GM12891 (cell line): ENCODE measurements at regions not wholly inside any gene's neighbourhood (a gene's known extent, or its start where the extent isn't known, plus 50 kb on each side); places are given as distances from the start of the nearest gene placed in this dataset.
"Not testable (repeated sequence)": the region's sequence is repeated elsewhere in the genome, so short reads cannot be mapped to it uniquely, and the experiment has no call there.

Experiments used
- DNase-seq: peaks from one replicate; pipeline ENCODE4 v3.0.0; 2011; ENCODE audit warnings: low spot score; ENCODE audit not compliant: insufficient read length
- FAIRE-seq: peaks from 2 replicates; lab custom pipeline; 2011; peaks lifted over from hg19 to GRCh38; lab: Jason Lieb, UNC
- PAX5 ChIP-seq: IDR thresholded peaks from 2 replicates; pipeline ENCODE4 v1.6.1; 2011; ENCODE audit warnings: low read length, moderate library complexity, mild to moderate bottlenecking; ENCODE audit not compliant: insufficient read depth, severe bottlenecking
- POLR2A ChIP-seq: IDR thresholded peaks from 2 replicates; pipeline ENCODE4 v1.6.1; 2011; ENCODE audit warnings: low read depth, low read length, control low read depth
- POLR2AphosphoS5 ChIP-seq: IDR thresholded peaks from 2 replicates; pipeline ENCODE4 v1.6.1; 2011; ENCODE audit warnings: low read depth, low read length, control low read depth
- POU2F2 ChIP-seq: IDR thresholded peaks from 2 replicates; pipeline ENCODE4 v1.6.1; 2011; ENCODE audit warnings: low read depth, mild to moderate bottlenecking, control low read depth, low read length, moderate library complexity
- SPI1 ChIP-seq: IDR thresholded peaks from 2 replicates; pipeline ENCODE4 v1.6.1; 2011; ENCODE audit warnings: low read depth, low read length, control low read depth
- TAF1 ChIP-seq: IDR thresholded peaks from 2 replicates; pipeline ENCODE4 v1.6.1; 2011; ENCODE audit warnings: low read depth, low read length, control low read depth

- FAIRE-seq, result no peak
- TF ChIP-seq POLR2AphosphoS5 (no peak), POLR2A (no peak), PAX5 (no peak), SPI1 (no peak), TAF1 (no peak), POU2F2 (no peak)
- DNase-seq, result no peak
Observed at GRCh38 chr6:19892260-19892659, 55.1 kb downstream of the ID4 start.

DNA sequence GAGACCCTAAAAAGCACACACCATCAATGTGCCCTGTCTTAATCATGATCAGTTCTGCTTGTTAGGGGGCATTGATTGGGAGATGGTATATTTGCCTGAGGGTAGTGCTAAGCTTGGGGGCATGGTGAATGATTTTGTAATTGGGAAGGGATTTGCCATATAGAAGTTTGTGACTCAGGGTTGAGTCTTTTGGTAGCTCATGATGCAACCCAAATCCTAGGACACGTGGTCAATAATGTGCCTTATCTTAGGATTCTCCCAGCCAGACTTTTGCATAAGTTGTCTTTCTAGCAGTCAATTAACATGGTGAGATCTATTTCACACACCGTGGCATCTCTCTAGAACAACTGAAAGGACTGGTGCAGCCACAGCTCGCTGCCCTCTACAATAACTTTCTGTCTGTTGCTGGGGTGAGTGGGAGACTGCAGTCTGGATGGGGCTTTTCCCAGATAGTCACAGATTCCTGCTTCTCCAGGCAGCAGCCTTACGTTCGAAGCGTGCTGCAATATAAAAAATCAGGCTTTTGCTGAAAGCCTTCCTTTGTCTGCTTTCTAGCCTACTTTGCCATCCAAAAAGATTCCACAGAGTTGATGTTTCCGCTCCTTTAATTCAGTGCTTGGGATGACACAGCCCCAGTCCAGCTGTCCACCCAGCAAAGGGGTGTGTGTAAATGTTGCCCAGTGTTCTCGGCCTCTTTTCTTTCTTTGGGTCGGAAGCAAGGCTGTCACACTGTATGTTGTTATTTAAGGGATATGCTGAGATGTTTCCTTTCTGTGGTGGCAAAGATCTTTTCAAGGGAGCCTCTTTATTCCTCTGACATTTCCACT, 58.9 kb downstream of the ID4 start:
- TF ChIP-seq PAX5 (no peak), POU2F2 (no peak), SPI1 (no peak), POLR2AphosphoS5 (no peak), TAF1 (no peak), POLR2A (no peak)
- no peak for DNase-seq
- FAIRE-seq, result no peak

DNA sequence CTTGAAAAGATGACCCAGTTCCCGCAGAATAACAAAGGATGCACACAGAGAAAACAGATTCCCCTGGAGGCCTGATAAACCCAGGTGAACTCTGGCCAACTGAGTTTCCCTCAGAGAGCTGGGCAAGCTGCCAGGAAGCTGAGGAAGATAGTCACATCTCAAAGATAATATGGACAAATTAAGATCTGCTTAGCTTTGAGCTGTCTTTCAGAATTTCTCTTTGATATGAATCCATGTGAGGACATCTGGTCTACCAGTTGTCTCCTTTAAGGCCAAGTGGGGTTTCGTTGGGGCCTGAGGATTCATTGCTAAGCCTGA, 59.5 kb downstream of the ID4 start:
- DNase-seq (no peak), FAIRE-seq (no peak)
- TF ChIP-seq SPI1, result no peak
- TF ChIP-seq TAF1, result no peak
- no peak for TF ChIP-seq POLR2A
- no peak for TF ChIP-seq POU2F2
- TF ChIP-seq PAX5, result no peak
- TF ChIP-seq POLR2AphosphoS5, result no peak

GRCh38 chr6:19898141-19898740, 61.1 kb downstream of the ID4 start:
- no peak for TF ChIP-seq PAX5
- no peak for TF ChIP-seq SPI1
- TF ChIP-seq POLR2A, result no peak
- no peak for FAIRE-seq

DNA sequence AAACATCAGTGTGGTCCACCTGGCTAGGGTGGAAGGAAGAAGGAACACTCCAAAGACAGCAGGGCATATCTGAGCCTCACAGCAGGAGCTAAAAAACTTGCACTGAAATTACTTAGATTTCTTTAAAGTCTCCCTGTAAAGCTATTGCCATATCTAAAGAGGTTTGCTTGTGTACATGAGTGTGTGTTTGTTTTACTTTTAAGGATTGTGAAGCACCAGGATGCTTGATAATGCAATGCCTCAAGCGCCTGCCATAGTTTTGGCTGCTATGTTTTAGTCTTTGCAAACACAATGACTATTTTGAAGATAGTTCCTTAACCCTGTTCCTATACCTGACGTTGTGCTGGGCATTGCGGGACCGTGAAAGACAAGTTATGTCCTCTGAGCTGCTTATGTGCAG, 65.0 kb downstream of the ID4 start:
- no peak for TF ChIP-seq POLR2AphosphoS5
- no peak for TF ChIP-seq POU2F2
- no peak for TF ChIP-seq TAF1
- TF ChIP-seq POLR2A, result no peak
- TF ChIP-seq PAX5, result no peak
- no peak for TF ChIP-seq SPI1
- FAIRE-seq (no peak), DNase-seq (no peak)

More at GRCh38 chr6:19898141-19898740, 61.1 kb downstream of the ID4 start:
- no peak for DNase-seq

DNA sequence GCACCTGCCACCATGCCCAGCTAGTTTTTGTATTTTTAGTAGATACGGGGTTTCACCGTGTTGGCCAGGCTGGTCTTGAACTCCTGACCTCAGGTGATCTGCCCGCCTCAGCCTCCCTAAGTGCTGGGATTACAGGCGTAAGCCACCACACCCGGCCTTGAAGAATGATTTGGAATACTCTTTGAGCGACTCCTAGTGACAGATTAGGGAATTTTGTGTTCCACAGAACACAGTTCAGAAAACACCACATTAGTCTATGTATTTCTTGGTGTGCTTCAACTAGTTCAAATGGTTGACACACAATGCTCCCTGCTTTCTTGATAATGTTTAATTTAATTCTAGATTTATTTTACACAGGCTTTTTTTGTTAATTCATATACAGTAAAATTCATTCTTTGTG, 67.2 kb downstream of the ID4 start:
- FAIRE-seq, result not testable (repeated sequence)

GRCh38 chr6:19905584-19905983, 68.4 kb downstream of the ID4 start:
- TF ChIP-seq TAF1 (no peak), POU2F2 (no peak), PAX5 (no peak), POLR2AphosphoS5 (no peak), SPI1 (no peak)
- DNase-seq (no peak), FAIRE-seq (no peak)

More for the DNA sequence above, 67.2 kb downstream of the ID4 start:
- DNase-seq, result not testable (repeated sequence)

DNA sequence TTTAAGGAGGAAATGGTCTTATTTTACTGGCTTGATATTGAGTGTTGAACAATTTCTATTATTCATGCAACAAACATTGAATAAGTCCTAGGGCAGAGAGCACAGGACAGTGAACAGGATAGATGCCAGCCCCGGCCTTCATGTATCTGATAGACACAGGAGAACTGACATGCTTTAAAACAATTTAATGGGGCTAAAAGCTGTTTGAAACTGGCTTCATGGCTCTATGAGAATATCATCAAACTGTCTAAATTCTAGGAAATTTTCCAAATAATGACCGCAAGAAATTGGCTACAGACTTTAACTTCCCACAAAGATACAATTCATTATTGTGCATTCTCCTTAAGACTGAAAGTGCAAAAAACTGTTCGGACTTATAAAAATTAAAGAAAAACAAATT, 69.0 kb downstream of the ID4 start:
- no peak for DNase-seq
- TF ChIP-seq POU2F2 (no peak), TAF1 (no peak), POLR2AphosphoS5 (no peak), PAX5 (no peak), SPI1 (no peak), POLR2A (no peak)
- FAIRE-seq, result no peak

DNA sequence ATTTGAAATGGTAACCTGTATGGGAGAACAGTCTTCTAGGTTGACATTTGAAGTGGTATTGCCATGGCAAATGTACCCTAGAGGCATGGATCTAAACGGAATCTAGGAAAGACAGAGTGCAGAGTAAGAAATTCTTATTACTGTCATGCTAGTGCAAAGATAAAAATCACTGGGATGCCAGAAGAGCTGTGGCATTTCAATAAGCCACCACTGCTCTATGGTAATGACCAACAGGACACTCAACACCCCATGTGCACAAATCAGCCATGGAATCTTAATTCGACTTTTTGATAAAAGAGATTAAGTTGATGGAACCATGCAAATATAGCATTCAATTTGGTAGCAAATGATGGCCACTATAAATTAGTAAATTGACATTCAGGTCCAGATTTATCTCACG, 74.1 kb downstream of the ID4 start:
- DNase-seq, result no peak
- TF ChIP-seq TAF1 (no peak), POU2F2 (no peak), POLR2A (no peak), PAX5 (no peak), SPI1 (no peak), POLR2AphosphoS5 (no peak)
- FAIRE-seq, result no peak

GRCh38 chr6:19918436-19918835, 81.3 kb downstream of the ID4 start:
- DNase-seq (no peak), FAIRE-seq (no peak)
- TF ChIP-seq TAF1 (no peak), POLR2A (no peak), SPI1 (no peak)

GRCh38 chr6:19921786-19922185, 84.6 kb downstream of the ID4 start:
- TF ChIP-seq SPI1 (no peak), POLR2A (no peak), PAX5 (no peak), TAF1 (no peak), POLR2AphosphoS5 (no peak), POU2F2 (no peak)
- DNase-seq, result no peak
- FAIRE-seq, result no peak
